ENCODE measurements at regions not wholly inside any gene's neighbourhood (a gene's known extent, or its start where the extent isn't known, plus 50 kb on each side); places are given as distances from the start of the nearest gene placed in this dataset.

DNA sequence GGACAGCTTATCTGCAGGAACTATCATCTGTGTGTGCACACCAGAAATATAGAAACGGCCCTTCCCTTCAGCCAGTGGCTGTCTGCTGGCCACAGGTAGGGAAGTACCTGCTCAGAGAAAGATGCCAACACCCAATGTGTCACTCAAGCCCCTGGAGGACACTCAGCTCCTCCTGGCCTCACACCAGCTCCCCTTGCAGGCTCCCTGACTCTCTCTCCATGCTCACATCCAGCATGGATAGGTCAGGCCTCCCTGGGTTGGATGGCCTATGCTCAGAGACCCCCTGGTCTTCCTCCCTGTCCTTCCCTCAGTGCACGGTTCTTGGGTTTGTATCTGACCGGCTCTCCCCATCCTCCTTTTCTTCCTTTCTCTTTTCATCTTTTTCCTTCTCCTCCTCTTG, 202.1 kb downstream of the BCL11B start:
- TF ChIP-seq EZH2 (IDR thresholded peaks at IDR 0.05; ENCODE audit: borderline replicate concordance) (no peak), CTCF (IDR thresholded peaks at IDR 0.05; ENCODE audit: poor library complexity) (no peak), EZH2phosphoT487 (IDR thresholded peaks at IDR 0.05; ENCODE audit: low read depth, severe bottlenecking, unreplicated experiment) (no peak)
